ENCODE measurements at regions not wholly inside any gene's neighbourhood (a gene's known extent, or its start where the extent isn't known, plus 50 kb on each side); places are given as distances from the start of the nearest gene placed in this dataset.

DNA sequence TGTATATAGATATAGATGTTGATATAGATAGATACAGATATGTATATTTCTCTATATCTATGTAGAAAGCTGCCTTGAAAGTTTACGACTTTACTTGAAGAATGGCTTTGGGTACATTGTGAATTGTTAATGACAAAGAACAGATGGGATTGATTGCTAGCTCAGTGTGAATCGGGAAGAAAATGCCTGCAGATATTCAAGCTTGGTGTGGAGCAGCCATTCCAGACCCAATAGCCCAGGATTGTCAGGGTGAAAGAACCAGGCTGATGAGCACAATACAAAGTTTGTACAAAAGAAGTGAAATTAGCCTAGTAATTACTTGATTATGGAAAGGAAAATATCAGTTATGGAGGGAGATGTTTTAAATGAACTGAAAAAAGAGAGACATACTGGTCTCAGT lies 946.2 kb downstream of the STPG2 start:
- Histone ChIP-seq H3K9me3 (ENCODE audit: insufficient read depth, low read depth, low read length) (no peaks in the 10 kb centered on the region), H3K27me3 (ENCODE audit: insufficient read depth, low read length) (no peaks in the 10 kb centered on the region), H3K36me3 (ENCODE audit: control insufficient read depth in 1 of 2, insufficient read depth in 2 of 2, low read length in 2 of 2) (no peaks in the 10 kb centered on the region), H3K79me2 (ENCODE audit: control insufficient read depth, insufficient read depth, low read length, poor library complexity) (no peaks in the 10 kb centered on the region), H4K8ac (ENCODE audit: low read depth, low read length) (no peak overlapping the region), H3K79me1 (ENCODE audit: low read length) (no peaks in the 10 kb centered on the region), H2BK12ac (ENCODE audit: low read length) (no peak overlapping the region), H3K23ac (ENCODE audit: low read length) (no peak overlapping the region), H3K4me3 (ENCODE audit: low read depth, low read length) (no peak overlapping the region), H2BK120ac (ENCODE audit: insufficient read depth, low read length, poor library complexity) (no peak overlapping the region), H2AK5ac (ENCODE audit: low read length) (no peak overlapping the region), H3K4me2 (ENCODE audit: low read length) (no peak overlapping the region), H2BK5ac (ENCODE audit: low read depth, low read length, poor library complexity) (no peak overlapping the region), H4K12ac (ENCODE audit: low read depth, low read length) (no peak overlapping the region), H2AFZ (ENCODE audit: insufficient read depth, low read length, poor library complexity) (no peak overlapping the region), H3K4me1 (ENCODE audit: control insufficient read depth in 1 of 2, insufficient read depth in 2 of 2, low read length in 2 of 2) (no peaks in the 10 kb centered on the region), H3K4ac (ENCODE audit: low read depth, low read length) (no peak overlapping the region), H3K27ac (ENCODE audit: low read depth, low read length) (no peak overlapping the region), H3K18ac (ENCODE audit: low read length) (no peak overlapping the region), H3K14ac (ENCODE audit: low read length) (no peak overlapping the region), H4K91ac (ENCODE audit: low read depth, low read length) (no peak overlapping the region), H3K9ac (ENCODE audit: low read length) (no peak overlapping the region)
- DNase-seq = no peak
- no CpG with 5 or more reads among the region's 2 CpGs for WGBS (ENCODE audit: extremely low coverage, insufficient coverage, insufficient read length)

DNA sequence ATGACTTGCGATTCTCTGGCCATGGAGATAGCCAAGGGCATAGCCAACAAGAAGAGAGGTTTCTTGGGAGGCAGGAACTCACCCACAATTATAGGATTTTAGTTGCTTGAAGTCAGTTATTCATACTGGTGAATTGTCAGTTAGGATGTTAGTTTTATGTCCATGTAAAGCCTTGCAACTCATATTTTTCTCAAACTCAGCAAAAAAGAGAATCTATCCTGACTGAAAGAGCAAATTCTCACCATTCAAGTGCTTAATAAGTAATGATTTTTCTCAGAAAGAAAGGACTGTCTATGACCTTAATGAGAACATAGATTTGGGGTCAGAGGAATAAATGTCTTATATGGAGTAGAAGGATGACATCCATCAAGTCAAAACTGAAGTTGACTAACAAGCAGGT lies 934.5 kb downstream of the STPG2 start:
- Histone ChIP-seq H2BK12ac (ENCODE audit: low read length) (peak overlapping the region; percentile 58), H3K27me3 (ENCODE audit: insufficient read depth, low read length) (no peaks in the 10 kb centered on the region), H3K9me3 (ENCODE audit: insufficient read depth, low read depth, low read length) (no peaks in the 10 kb centered on the region), H4K91ac (ENCODE audit: low read depth, low read length) (no peak overlapping the region), H2AFZ (ENCODE audit: insufficient read depth, low read length, poor library complexity) (no peak overlapping the region), H3K9ac (ENCODE audit: low read length) (no peak overlapping the region), H4K12ac (ENCODE audit: low read depth, low read length) (no peak overlapping the region), H3K79me1 (ENCODE audit: low read length) (peaks cover 1% of the 10 kb centered on the region), H3K79me2 (ENCODE audit: control insufficient read depth, insufficient read depth, low read length, poor library complexity) (no peaks in the 10 kb centered on the region), H2AK5ac (ENCODE audit: low read length) (peak overlapping the region; percentile 62), H3K4me2 (ENCODE audit: low read length) (no peak overlapping the region), H2BK5ac (ENCODE audit: low read depth, low read length, poor library complexity) (no peak overlapping the region), H3K36me3 (ENCODE audit: control insufficient read depth in 1 of 2, insufficient read depth in 2 of 2, low read length in 2 of 2) (no peaks in the 10 kb centered on the region), H3K27ac (ENCODE audit: low read depth, low read length) (no peak overlapping the region), H3K4me1 (ENCODE audit: control insufficient read depth in 1 of 2, insufficient read depth in 2 of 2, low read length in 2 of 2) (no peaks in the 10 kb centered on the region), H2BK120ac (ENCODE audit: insufficient read depth, low read length, poor library complexity) (no peak overlapping the region), H3K4ac (ENCODE audit: low read depth, low read length) (no peak overlapping the region), H3K4me3 (ENCODE audit: low read depth, low read length) (no peak overlapping the region), H4K8ac (ENCODE audit: low read depth, low read length) (no peak overlapping the region), H3K18ac (ENCODE audit: low read length) (no peak overlapping the region), H3K23ac (ENCODE audit: low read length) (no peak overlapping the region), H3K14ac (ENCODE audit: low read length) (no peak overlapping the region)
- no peak for DNase-seq
- no CpG with 5 or more reads among the region's 1 CpG for WGBS (ENCODE audit: extremely low coverage, insufficient coverage, insufficient read length)

DNA sequence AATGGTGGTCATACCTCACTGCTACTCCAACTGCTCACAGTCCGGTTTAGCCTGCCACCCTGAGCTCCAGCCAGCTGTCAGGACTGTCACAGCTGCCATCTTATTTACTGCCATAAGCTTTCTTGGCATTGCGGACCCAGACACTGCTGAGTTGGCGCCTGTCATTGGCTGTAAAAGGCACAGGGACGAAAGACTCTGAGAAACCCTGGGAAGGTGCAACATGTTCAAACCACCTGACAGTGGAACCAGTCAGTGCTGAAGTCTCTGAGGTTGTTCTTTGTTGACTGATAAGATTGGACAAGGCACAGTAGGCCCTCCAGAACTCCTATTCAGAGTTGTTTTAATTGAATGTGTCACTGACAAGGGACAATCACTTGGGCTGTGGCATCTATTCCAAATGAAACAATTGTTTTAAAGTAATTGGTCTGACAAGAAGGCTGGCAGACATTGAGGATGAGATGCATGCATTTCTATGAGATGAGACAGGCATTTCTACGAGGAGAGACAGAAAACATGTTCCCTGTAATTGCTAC lies 927.8 kb downstream of the STPG2 start:
- Histone ChIP-seq H4K12ac (ENCODE audit: low read depth, low read length) (no peak overlapping the region), H3K4me1 (ENCODE audit: control insufficient read depth in 1 of 2, insufficient read depth in 2 of 2, low read length in 2 of 2) (peaks cover 3 to 5% of the 10 kb centered on the region in 2 experiments), H3K9me3 (ENCODE audit: insufficient read depth, low read depth, low read length) (no peaks in the 10 kb centered on the region), H3K27ac (ENCODE audit: low read depth, low read length) (peak overlapping the region; percentile 51), H3K4me2 (ENCODE audit: low read length) (no peak overlapping the region), H2AK5ac (ENCODE audit: low read length) (no peak overlapping the region), H2AFZ (ENCODE audit: insufficient read depth, low read length, poor library complexity) (no peak overlapping the region), H3K27me3 (ENCODE audit: insufficient read depth, low read length) (no peaks in the 10 kb centered on the region), H3K18ac (ENCODE audit: low read length) (peak overlapping the region; percentile 22), H3K79me1 (ENCODE audit: low read length) (peaks cover 6% of the 10 kb centered on the region), H3K14ac (ENCODE audit: low read length) (peak overlapping the region; percentile 68), H4K8ac (ENCODE audit: low read depth, low read length) (no peak overlapping the region), H3K23ac (ENCODE audit: low read length) (peak overlapping the region; percentile 93), H3K4ac (ENCODE audit: low read depth, low read length) (peak overlapping the region; percentile 5), H4K91ac (ENCODE audit: low read depth, low read length) (peak overlapping the region; percentile 33), H3K36me3 (ENCODE audit: control insufficient read depth in 1 of 2, insufficient read depth in 2 of 2, low read length in 2 of 2) (no peaks in the 10 kb centered on the region), H2BK120ac (ENCODE audit: insufficient read depth, low read length, poor library complexity) (peak overlapping the region; percentile 21), H2BK12ac (ENCODE audit: low read length) (peak overlapping the region; percentile 70), H3K9ac (ENCODE audit: low read length) (no peak overlapping the region), H3K4me3 (ENCODE audit: low read depth, low read length) (no peak overlapping the region), H3K79me2 (ENCODE audit: control insufficient read depth, insufficient read depth, low read length, poor library complexity) (no peaks in the 10 kb centered on the region), H2BK5ac (ENCODE audit: low read depth, low read length, poor library complexity) (peak overlapping the region; percentile 13)
- DNase-seq = no peak
- WGBS (ENCODE audit: extremely low coverage, insufficient coverage, insufficient read length) = no CpG with 5 or more reads among the region's 5 CpGs

DNA sequence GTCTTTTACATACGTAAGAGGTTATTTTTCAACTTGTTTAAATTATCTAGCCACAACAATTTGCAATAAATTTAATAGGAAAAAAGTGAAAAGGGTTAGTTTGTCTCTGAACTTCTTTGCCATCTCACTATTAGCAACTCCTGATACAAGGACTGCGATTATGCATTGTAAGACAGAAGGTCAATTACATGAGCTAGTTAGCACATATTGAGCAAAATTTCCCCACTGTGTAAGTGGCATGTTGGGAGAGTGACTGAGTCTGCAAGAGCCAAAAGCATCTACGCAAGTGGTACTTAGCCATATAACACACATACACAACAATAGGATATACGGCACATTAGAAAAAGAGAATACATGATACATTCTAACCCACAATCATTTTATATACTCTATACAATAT lies 927.2 kb downstream of the STPG2 start:
- Histone ChIP-seq H3K18ac (ENCODE audit: low read length) (no peak overlapping the region), H3K4me2 (ENCODE audit: low read length) (no peak overlapping the region), H2BK12ac (ENCODE audit: low read length) (peak overlapping the region; percentile 91), H3K36me3 (ENCODE audit: control insufficient read depth in 1 of 2, insufficient read depth in 2 of 2, low read length in 2 of 2) (no peaks in the 10 kb centered on the region), H2BK120ac (ENCODE audit: insufficient read depth, low read length, poor library complexity) (no peak overlapping the region), H3K79me1 (ENCODE audit: low read length) (peaks cover 5% of the 10 kb centered on the region), H2AK5ac (ENCODE audit: low read length) (no peak overlapping the region), H4K8ac (ENCODE audit: low read depth, low read length) (no peak overlapping the region), H3K27me3 (ENCODE audit: insufficient read depth, low read length) (no peaks in the 10 kb centered on the region), H3K14ac (ENCODE audit: low read length) (no peak overlapping the region), H3K9ac (ENCODE audit: low read length) (no peak overlapping the region), H2BK5ac (ENCODE audit: low read depth, low read length, poor library complexity) (no peak overlapping the region), H3K23ac (ENCODE audit: low read length) (no peak overlapping the region), H4K12ac (ENCODE audit: low read depth, low read length) (no peak overlapping the region), H3K79me2 (ENCODE audit: control insufficient read depth, insufficient read depth, low read length, poor library complexity) (no peaks in the 10 kb centered on the region), H3K4ac (ENCODE audit: low read depth, low read length) (no peak overlapping the region), H3K4me1 (ENCODE audit: control insufficient read depth in 1 of 2, insufficient read depth in 2 of 2, low read length in 2 of 2) (peaks cover 3 to 5% of the 10 kb centered on the region in 2 experiments), H2AFZ (ENCODE audit: insufficient read depth, low read length, poor library complexity) (no peak overlapping the region), H4K91ac (ENCODE audit: low read depth, low read length) (no peak overlapping the region), H3K27ac (ENCODE audit: low read depth, low read length) (peak overlapping the region; percentile 50), H3K4me3 (ENCODE audit: low read depth, low read length) (no peak overlapping the region), H3K9me3 (ENCODE audit: insufficient read depth, low read depth, low read length) (no peaks in the 10 kb centered on the region)
- no peak for DNase-seq
- WGBS (ENCODE audit: extremely low coverage, insufficient coverage, insufficient read length) = no CpG with 5 or more reads among the region's 4 CpGs

Data from trophoblast cell (in vitro differentiated cells and primary cell).